Stimulated activated CD4-positive, alpha-beta T cell treated with anti-CD3 and anti-CD28 coated beads, Interleukin-15, amount 100 ng/mL, for 24 hours (primary cell): ENCODE measurements at regions not wholly inside any gene's neighbourhood (a gene's known extent, or its start where the extent isn't known, plus 50 kb on each side); places are given as distances from the start of the nearest gene placed in this dataset.
"Not testable (repeated sequence)": the region's sequence is repeated elsewhere in the genome, so short reads cannot be mapped to it uniquely, and the experiment has no call there.

ENCODE experiments used
- DNase-seq: peaks from one replicate; pipeline ENCODE4 v3.0.0-alpha.2; 2020

- DNase-seq: no peak
These were observed 270.7 kb upstream of the SOX9 start for GRCh38 chr17:71849783-71850768.

DNA sequence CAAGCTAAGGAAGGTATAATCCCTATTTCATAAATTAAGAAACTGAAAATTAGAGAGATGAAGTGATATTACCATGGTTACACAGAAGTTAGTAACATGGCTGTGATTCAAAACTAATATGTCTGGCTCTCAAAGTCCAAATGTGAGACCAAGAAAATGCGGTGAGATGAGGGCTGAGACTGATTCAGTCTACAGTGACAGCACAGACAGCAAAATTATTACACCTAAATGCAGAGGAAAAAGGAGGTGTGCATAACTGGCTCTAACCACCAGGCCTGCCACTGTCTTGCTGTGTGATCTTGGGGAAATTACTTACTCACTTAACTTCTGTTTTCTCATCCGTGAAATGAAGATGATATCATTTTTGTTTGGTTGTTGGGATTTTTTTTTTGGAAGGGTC, 270.0 kb upstream of the SOX9 start:
- DNase-seq: no peak

DNA sequence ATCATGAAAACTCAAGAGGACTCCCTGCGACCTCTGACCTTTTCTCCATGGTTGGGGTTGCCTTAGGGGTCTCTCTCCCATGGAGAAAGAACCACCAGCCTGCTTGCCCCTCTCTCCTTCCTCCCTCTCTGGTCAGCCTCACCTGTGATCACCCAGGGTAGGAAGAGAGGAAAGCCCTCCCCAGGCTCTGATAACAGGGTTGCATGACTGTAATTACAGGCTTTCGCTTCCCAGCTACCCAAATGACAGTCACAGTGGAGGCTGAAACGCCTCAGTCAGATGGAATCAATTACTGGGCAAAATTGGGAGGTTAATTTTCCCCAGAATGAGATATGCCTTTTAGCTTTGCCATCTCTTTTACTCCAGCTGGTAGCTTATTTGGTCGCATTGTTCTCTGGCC, 265.8 kb upstream of the SOX9 start:
- DNase-seq: no peak

- no peak for DNase-seq
These were observed 256.1 kb upstream of the SOX9 start for GRCh38 chr17:71864755-71865154.

DNA sequence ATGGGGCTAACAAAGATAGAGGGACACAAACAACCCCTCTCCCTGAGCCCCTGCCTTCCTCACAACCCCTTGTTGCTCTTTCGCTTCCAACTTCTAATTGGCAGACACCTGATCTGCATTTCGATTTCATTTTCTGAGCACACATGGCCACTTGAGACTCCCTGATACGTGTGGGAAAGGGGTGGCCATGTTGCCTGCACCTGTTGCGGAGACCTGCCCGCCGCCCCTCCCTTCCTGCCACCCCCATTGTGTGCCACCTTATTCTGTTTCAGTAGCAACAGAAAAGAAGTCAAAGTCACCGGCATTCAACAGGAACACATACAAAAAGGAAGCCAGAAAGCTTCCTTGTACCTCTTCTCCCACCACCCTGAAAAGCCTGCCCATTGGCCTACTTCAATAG, 254.7 kb upstream of the SOX9 start:
- no peak for DNase-seq

GRCh38 chr17:71869293-71869692, 251.5 kb upstream of the SOX9 start:
- no peak for DNase-seq

DNA sequence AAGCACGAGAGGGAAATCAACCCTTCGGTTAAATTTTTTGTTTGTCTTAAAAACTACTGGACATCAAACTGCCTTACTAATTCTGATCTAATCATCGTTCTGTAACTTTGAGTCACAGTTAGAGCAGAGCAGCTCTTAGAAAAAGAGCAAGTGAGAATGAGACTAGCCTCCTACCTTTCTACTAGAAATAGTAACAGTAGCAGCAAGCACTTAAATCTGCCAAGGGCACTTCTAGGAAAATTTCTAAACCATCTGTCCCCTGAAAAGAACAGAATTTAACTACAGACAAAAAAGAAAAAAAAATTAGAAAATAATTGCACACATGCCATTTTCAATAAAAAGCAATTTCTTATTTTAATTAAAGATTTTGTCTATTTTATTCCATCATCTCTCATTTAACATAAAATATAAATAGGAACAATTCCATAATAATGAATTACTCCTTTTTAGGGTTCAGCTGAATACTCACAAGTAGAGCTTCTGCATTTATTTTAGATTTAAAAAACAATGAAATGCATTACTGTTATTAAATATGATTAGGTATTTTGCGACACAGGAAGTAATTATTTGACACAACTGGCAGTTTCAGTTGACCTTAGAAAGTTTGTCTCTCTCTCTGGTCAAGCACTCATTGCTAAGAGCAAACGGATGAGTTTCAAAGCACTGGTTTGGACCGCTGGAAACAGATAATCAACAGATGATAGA, 250.8 kb upstream of the SOX9 start:
- no peak for DNase-seq

DNA sequence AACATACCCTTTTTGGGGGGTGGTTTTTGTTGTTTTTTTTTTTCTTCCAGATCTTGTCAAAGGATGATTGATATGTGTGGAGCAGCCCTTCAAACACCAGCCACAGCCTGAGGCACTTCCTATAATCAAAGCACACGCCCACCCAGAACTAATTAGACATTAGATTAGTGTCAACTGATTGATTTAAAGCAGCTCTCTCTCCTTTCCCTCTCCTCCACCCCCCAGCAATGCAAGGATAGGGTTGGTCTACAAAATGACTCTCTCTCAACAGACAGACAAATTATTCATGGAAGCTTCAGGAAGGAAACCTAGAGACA, 250.3 kb upstream of the SOX9 start:
- no peak for DNase-seq

DNA sequence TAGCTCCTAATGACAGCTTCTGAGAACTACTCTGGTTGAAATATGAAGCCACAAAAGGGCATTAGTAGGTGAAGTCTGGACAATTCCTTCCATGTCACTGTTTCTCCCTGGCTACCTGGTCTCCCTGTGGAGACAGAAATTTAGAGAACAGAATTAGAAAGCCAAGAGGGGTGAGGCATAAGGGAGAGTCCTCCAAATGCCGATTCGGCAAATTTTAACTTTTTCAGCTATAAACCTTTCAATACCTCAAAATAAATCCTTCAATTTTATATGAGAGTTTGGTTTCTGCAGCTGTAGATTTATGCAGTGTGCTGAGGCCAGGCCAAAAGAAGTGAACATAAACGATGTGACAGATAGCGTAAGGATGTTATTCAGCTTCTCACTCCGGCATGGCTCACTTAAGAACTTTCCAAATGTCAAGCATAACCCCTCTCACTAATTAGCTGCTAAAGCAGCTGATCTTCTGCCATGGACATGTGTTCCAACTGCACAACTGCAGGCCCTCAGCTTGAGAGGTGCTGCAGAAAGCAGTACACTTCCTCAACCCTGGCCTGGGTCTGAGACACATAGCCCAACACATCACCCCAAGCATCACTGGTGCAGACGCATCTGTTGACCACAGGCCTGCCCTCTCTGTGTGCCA, 247.9 kb upstream of the SOX9 start:
- DNase-seq: no peak

DNA sequence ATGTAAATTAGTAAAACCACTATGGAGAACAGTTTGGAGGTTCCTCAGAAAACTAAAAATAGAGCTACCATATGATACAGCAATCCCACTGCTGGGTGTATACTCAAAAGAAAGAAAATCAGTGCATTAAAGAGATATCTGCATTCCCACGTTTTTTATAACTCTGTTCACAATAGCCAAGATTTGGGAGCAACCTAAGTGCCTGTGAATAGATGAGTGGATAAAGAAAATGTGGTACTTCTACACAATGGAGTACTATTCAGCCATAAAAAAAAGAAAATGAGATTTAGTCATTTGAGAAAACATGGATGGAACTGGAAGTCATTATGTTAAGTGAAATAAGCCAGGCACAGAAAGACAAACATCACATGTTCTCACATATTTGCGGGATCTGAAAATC, 246.0 kb upstream of the SOX9 start:
- DNase-seq: not testable (repeated sequence)

GRCh38 chr17:71878271-71878670, 242.5 kb upstream of the SOX9 start:
- DNase-seq: no peak

DNA sequence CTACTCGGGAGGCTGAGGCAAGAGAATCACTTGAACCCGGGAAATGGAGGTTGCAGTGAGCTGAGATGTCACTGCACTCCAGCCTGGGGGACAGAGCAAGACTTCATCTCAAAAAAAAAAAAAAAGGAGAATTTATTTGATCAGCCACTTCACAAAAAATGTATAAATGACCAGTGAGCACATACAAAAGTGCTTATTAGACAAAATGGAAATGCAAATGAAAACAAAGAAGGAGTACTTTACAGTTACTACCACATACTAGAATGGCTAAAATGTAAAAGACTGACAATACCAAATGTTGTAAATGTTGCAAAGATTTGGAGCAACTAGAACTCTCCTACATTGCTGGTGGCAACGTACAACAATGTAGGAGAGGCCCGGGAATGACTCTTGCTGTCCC, 241.8 kb upstream of the SOX9 start:
- no peak for DNase-seq

DNA sequence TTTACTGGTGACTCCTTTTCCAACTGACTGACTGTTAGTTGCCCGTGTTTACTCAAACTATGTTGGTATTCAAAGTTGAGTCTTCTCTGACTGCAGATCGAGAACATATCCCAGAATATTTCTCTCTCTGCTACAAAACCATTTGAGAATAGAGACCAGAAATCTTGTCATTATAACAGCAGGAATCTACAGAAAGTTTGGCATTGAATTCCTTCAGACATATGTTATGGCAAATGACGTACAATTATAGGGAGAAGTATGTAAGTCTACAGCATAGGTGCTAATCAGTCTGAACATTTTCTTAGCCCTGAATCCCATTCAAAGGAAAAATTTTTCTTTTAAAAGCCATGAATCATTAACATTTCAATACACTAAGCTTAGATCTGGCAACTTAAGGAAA, 239.8 kb upstream of the SOX9 start:
- DNase-seq: no peak

GRCh38 chr17:71881581-71881980, 239.2 kb upstream of the SOX9 start:
- DNase-seq: no peak

GRCh38 chr17:71883258-71883657, 237.6 kb upstream of the SOX9 start:
- DNase-seq: no peak

- DNase-seq: no peak
These were observed 237.0 kb upstream of the SOX9 start for GRCh38 chr17:71883845-71884244.

DNA sequence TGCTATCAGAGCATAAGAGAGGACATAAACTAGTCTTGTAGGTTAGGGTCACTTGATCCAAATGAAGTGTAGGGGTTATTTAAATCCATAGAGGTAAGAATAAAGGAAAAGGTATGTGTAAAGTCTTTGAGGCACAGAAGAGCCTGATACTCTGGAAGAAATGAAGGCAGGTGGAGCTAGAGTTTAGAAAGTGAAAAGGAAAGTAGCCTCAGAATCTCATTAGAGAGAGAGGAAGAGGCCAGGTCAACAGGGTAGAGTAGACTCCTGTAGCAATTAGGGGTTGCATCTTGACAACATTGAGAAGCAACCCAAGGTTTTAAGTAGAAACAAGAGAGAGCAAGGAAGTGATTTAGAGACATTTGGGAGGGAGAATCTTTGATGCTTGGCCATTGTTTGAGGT, 235.2 kb upstream of the SOX9 start:
- DNase-seq: no peak

DNA sequence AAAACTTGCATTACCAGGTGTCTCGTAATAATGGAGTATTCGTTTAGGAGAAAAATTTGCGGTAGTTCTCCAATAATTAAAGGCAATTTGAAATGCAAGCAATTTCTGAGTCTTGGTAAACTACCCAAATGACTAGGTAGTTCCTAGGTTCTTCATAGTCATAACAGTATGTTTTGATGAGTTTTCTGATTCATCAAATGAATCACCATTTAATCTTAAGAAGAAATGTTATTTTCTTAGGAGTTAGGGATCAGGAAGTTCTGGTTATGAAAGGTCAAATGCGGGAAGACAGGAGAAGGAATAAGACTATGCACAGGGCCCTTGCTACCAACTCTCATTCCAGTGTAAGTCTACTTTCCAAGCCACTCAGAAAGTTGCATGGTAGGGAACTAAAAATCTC, 221.5 kb upstream of the SOX9 start:
- no peak for DNase-seq

- no peak for DNase-seq
These were observed 220.1 kb upstream of the SOX9 start for GRCh38 chr17:71900621-71901229.

DNA sequence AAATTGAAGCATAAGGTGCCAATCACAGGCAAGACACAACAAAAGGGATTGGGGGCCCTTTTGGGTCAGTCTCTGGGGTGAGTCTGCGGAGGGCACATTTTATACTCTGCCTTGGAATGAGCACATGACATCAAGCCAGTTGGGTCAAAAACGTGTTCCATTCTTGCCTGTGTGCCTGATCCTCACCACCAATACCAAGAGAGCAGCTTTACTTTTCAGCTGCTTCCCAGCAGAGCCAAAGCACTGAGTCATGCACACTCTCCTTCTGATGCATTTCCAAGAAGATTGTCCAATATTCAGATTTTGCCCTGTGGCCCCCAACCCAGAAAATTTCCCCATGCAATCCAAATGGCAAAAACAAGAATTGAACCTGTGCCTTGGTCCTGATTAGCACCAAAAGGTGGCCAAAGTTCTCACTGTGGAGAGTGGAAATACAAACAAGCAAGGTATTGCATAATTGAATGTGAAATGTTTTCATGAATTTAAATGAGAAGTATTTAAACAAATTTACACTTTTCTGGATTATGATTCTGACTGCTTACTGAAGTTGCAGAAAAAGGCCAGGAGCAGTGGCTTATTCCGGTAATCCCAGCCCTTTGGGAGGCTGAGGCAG, 217.8 kb upstream of the SOX9 start:
- no peak for DNase-seq

- DNase-seq: no peak
These were observed 215.3 kb upstream of the SOX9 start for GRCh38 chr17:71905376-71906031.

DNA sequence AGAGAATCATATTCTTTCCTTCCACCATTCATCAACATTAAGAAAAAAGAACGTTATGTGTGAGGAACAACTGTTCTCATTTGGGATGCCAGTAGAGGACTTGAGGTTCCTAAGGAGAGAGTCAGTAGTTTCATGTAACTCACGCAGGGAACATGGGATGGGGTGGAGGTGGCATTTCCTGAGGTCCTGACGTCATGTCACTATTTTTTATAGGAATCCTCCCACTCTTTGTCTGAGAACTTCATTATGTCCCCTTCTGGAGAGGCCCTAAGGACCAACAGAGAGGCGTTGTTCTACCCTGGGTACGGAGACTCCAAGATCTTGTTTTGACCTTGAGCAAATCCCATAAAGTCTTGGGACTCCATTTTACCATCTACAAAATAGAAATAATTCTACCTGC, 211.7 kb upstream of the SOX9 start:
- no peak for DNase-seq

DNA sequence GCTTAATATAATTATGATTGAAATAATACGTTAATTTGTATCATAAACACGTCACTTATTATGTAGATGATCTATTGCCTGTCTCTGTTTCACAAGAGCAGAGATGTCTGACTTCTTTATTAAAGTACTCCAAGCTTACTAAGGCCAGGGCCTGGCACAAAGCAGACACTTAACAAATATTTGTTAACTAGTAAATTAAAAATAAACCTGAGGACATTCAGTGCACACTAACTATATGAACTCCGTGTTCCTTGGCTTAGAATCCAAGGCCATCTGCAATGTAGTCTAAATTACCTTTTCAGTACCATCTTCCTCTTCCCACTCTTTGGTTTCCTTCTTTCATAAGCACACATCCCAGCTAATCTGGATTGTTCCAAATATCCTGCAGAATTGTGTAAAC, 210.8 kb upstream of the SOX9 start:
- no peak for DNase-seq
